Thoracic aorta (tissue), 2 donors: ENCODE measurements at regions not wholly inside any gene's neighbourhood (a gene's known extent, or its start where the extent isn't known, plus 50 kb on each side); places are given as distances from the start of the nearest gene placed in this dataset.

Experiments used
- ATAC-seq: fragments of 150-250 bp; one replicate; pipeline ENCODE4 v1.8.0; 2017; ENCODE audit warnings: low read depth; ENCODE audit not compliant: insufficient number of reproducible peaks, low FRiP score
- DNase-seq: peaks from one replicate; pipeline ENCODE4 v3.0.0-alpha.2; 2020; ENCODE audit warnings: low spot score
- H3K27ac ChIP-seq, 2 donors: fragments of 200-600 bp; sonication (generic); 1 replicate in 1 of 2; 2 replicates in 1 of 2; pipeline ENCODE4 v1.5.1; 2016; ENCODE audit warnings: mild to moderate bottlenecking in 2 of 2, moderate library complexity in 2 of 2
- H3K27me3 ChIP-seq: fragments of 200-600 bp; sonication (generic); replicated peaks from 2 replicates; pipeline ENCODE4 v1.6.0; 2016; ENCODE audit warnings: mild to moderate bottlenecking; ENCODE audit not compliant: insufficient read depth
- H3K36me3 ChIP-seq: fragments of 200-600 bp; sonication (generic); one replicate; pipeline ENCODE4 v1.5.1; 2016
- H3K4me1 ChIP-seq, 2 donors: fragments of 200-600 bp; sonication (generic); 1 replicate in 1 of 2; 2 replicates in 1 of 2; pipeline versions ENCODE4 v1.5.1 to v1.6.0; 2016; ENCODE audit warnings: low read depth in 2 of 2, mild to moderate bottlenecking in 1 of 2; ENCODE audit not compliant: control insufficient read depth in 1 of 2
- H3K4me3 ChIP-seq: fragments of 200-600 bp; sonication (generic); 2 replicates; pipeline ENCODE4 v1.5.1; 2016; ENCODE audit warnings: mild to moderate bottlenecking
- H3K9me3 ChIP-seq: fragments of 200-600 bp; sonication (generic); 2 replicates; pipeline ENCODE4 v1.5.1; 2016
- TF ChIP-seq, protein P1 (sequence below): fragments of 200-600 bp; sonication (generic); IDR thresholded peaks from one replicate; pipeline ENCODE4 v1.5.1; 2019; ENCODE audit warnings: antibody characterized with exemption

DNA sequence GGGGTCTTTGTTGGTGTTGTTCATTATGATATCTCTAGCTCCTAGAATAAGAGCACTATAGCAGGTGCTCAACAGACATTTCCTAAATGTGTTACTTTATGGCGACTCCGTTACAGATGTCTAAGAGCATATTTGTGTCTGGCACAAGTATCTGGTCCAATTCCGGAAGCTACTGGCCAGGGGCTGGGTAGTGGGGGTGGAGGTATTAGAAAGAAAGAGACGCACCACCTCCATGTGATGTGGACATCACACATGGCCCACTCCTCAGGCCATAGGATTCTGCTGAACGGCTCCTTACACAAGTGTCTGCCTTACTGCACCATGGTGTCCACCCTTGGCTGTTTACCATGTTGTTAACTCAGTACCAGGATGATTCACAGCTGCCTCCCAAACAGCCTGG lies 296.8 kb upstream of the MKI67 start:
- no peak overlapping the region for H3K27ac ChIP-seq
- no peak for DNase-seq
- H3K9me3 ChIP-seq: no peaks in the 10 kb centered on the region
- no peak overlapping the region for H3K4me3 ChIP-seq
- H3K4me1 ChIP-seq: no peaks in the 10 kb centered on the region
- H3K27me3 ChIP-seq: no peaks in the 10 kb centered on the region
- no peak for ATAC-seq
- H3K36me3 ChIP-seq: no peaks in the 10 kb centered on the region
- TF ChIP-seq, protein P1, sequence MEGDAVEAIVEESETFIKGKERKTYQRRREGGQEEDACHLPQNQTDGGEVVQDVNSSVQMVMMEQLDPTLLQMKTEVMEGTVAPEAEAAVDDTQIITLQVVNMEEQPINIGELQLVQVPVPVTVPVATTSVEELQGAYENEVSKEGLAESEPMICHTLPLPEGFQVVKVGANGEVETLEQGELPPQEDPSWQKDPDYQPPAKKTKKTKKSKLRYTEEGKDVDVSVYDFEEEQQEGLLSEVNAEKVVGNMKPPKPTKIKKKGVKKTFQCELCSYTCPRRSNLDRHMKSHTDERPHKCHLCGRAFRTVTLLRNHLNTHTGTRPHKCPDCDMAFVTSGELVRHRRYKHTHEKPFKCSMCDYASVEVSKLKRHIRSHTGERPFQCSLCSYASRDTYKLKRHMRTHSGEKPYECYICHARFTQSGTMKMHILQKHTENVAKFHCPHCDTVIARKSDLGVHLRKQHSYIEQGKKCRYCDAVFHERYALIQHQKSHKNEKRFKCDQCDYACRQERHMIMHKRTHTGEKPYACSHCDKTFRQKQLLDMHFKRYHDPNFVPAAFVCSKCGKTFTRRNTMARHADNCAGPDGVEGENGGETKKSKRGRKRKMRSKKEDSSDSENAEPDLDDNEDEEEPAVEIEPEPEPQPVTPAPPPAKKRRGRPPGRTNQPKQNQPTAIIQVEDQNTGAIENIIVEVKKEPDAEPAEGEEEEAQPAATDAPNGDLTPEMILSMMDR: no peak

DNA sequence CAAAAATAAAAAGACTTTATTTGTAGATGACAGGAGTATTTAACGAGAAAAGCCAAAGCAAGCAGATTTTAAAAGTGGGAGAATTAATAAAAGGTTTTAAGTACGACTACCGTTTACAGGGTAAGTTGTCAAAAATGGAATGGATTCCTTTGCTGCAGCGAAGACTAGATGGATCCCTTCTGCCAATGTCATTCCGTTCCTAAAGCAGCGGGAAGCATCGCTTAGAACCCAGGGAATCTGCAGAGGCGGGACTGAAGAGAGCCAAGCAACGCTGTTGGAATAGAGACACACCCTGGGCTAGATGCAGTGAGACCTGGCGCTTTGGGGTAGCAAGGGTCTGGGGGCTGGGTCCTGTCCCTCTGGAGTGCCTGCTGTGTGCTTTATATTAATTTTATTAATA lies 303.1 kb upstream of the MKI67 start:
- no peaks in the 10 kb centered on the region for H3K36me3 ChIP-seq
- ATAC-seq (no peak), DNase-seq (no peak)
- no peak overlapping the region for H3K27ac ChIP-seq
- no peaks in the 10 kb centered on the region for H3K9me3 ChIP-seq
- H3K27me3 ChIP-seq: no peaks in the 10 kb centered on the region
- H3K4me1 ChIP-seq: no peaks in the 10 kb centered on the region
- TF ChIP-seq, protein P1: no peak
- H3K4me3 ChIP-seq: no peak overlapping the region

DNA sequence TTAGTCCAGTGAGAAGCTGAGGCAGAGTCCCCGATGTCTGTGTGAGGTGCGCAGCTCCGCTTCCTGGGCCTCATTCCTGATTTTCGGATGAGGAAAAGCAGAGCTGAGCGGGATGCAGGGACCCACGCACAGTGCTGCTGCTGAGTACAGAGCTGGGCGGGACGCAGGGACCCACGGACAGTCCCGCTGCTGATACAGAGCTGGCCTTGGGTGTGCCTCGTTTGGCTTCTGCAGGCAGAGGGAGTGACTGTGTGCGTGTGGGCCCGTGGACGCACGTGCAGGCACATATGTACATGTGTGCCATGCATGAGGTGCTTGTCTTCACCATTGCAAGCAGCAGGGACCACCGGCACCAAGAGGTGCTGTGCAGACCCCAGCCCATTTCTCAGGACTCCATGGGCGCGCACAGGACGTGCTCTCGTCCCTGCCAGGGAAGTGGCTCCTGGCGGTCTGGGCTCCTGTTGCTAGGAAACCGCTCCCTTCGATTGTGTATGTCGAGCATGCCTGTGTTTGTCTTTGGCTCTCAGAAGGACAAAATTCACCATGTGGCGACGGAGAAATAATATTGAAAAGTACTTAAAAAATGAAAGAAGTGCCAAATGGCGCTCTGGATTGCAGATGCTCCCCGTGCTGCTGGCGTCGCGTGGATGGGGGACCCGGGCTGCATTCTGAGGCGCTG lies 303.8 kb upstream of the MKI67 start:
- TF ChIP-seq, protein P1: no peak
- Histone ChIP-seq H3K9me3 (no peaks in the 10 kb centered on the region), H3K4me1 (no peaks in the 10 kb centered on the region), H3K36me3 (no peaks in the 10 kb centered on the region), H3K4me3 (no peak overlapping the region), H3K27ac (no peak overlapping the region), H3K27me3 (no peaks in the 10 kb centered on the region)
- DNase-seq: no peak
- ATAC-seq: no peak

DNA sequence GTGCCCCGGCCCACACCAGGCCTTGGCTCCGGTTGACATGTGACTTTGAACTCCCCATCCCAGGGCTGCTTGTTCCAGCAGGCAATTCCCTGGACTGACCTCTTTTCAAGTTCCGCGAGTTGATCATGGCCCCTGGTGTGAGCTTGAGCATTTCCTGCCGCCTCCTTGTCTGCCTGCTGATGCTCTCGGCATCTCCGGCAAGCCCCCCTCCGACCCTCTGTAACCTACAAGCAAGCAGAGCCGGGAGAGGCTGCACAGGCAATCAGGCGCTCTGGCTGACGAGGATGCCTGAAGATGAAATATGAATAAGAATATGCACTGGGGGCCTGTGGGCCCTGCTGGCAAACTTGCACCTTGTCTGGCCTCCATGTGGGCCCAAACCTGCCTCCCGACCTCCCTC lies 304.9 kb upstream of the MKI67 start:
- H3K9me3 ChIP-seq: no peaks in the 10 kb centered on the region
- H3K4me3 ChIP-seq: no peak overlapping the region
- ATAC-seq: no peak
- no peaks in the 10 kb centered on the region for H3K27me3 ChIP-seq
- no peak overlapping the region for H3K27ac ChIP-seq
- no peaks in the 10 kb centered on the region for H3K36me3 ChIP-seq
- TF ChIP-seq, protein P1: no peak
- no peaks in the 10 kb centered on the region for H3K4me1 ChIP-seq
- no peak for DNase-seq

DNA sequence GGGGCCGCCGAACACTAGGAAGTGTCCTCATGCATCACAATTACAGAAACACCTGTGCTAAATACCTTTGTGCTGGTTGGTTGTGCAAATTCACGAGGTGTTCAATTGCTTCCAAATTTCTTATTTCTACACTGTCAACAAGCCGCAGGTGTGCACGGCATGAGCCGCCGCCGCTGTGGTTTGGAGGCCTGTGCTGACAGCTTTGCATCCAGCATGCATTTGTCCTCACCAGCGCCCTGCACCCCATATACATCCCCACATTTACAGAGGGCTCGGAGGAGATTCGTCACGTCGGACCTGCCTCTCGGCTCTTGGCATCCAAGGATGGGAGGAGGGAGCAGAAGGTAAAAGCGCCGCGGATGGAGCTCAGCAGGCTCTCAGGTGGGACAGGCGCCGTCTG lies 305.3 kb upstream of the MKI67 start:
- TF ChIP-seq, protein P1: no peak
- H3K27ac ChIP-seq: no peak overlapping the region
- H3K27me3 ChIP-seq: no peaks in the 10 kb centered on the region
- H3K9me3 ChIP-seq: no peaks in the 10 kb centered on the region
- no peaks in the 10 kb centered on the region for H3K4me1 ChIP-seq
- no peaks in the 10 kb centered on the region for H3K36me3 ChIP-seq
- no peak overlapping the region for H3K4me3 ChIP-seq
- DNase-seq (no peak), ATAC-seq (no peak)
